GM23338 (cell line): ENCODE measurements at regions not wholly inside any gene's neighbourhood (a gene's known extent, or its start where the extent isn't known, plus 50 kb on each side); places are given as distances from the start of the nearest gene placed in this dataset.

Experiments used
- ATAC-seq: fragments of 200-7000 bp; cut with Tn5 transposase; 3 replicates; pipeline ENCODE4 v1.9.1; 2020
- DNase-seq: peaks from one replicate; pipeline ENCODE4 v3.0.0-alpha.2; 2015; ENCODE audit warnings: low spot score
- H2AFZ ChIP-seq: fragments of 200-600 bp; sonication (generic); 2 replicates; pipeline ENCODE4 v1.8.0; 2016; ENCODE audit warnings: antibody characterized with exemption, mild to moderate bottlenecking, moderate library complexity
- H3F3A ChIP-seq: fragments of 200-600 bp; sonication (generic); replicated peaks from 2 replicates; pipeline ENCODE4 v1.8.0; 2017; ENCODE audit warnings: antibody characterized with exemption, mixed run types, low read depth
- H3K27ac ChIP-seq: fragments of 200-600 bp; sonication (generic); 2 replicates; pipeline ENCODE4 v1.6.1; 2016; ENCODE audit warnings: low read depth
- H3K27me3 ChIP-seq: fragments of 200-600 bp; sonication (generic); 2 replicates; pipeline ENCODE4 v1.8.0; 2016; ENCODE audit warnings: mild to moderate bottlenecking, mixed run types, moderate library complexity; ENCODE audit not compliant: insufficient read depth
- H3K36me3 ChIP-seq: fragments of 200-600 bp; sonication (generic); 2 replicates; pipeline ENCODE4 v1.8.0; 2016; ENCODE audit warnings: mild to moderate bottlenecking; ENCODE audit not compliant: insufficient read depth
- H3K4me1 ChIP-seq: fragments of 200-600 bp; sonication (generic); 2 replicates; pipeline ENCODE4 v1.8.0; 2016; ENCODE audit warnings: mild to moderate bottlenecking, moderate library complexity; ENCODE audit not compliant: insufficient read depth
- H3K4me2 ChIP-seq: fragments of 200-600 bp; sonication (generic); 2 replicates; pipeline ENCODE4 v1.7.1; 2017; ENCODE audit warnings: mixed run types
- H3K4me3 ChIP-seq: fragments of 200-600 bp; sonication (generic); 2 replicates; pipeline ENCODE4 v1.6.1; 2016; ENCODE audit warnings: mixed run types
- H3K79me2 ChIP-seq: fragments of 200-600 bp; sonication (generic); replicated peaks from 2 replicates; pipeline ENCODE4 v1.8.0; 2017; ENCODE audit warnings: mild to moderate bottlenecking; ENCODE audit not compliant: insufficient read depth
- H3K9me2 ChIP-seq: fragments of 200-600 bp; sonication (generic); 2 replicates; pipeline ENCODE4 v1.8.0; 2017; ENCODE audit not compliant: insufficient read depth
- H4K20me1 ChIP-seq: fragments of 200-600 bp; sonication (generic); replicated peaks from 2 replicates; pipeline ENCODE4 v1.8.0; 2017; ENCODE audit warnings: mild to moderate bottlenecking; ENCODE audit not compliant: insufficient read depth
- H3K27ac Mint-ChIP-seq: 2 replicates; pipeline ENCODE4 v1.8.0; 2020; ENCODE audit warnings: inconsistent platforms, mild to moderate bottlenecking, moderate library complexity, mixed read lengths
- H3K27me3 Mint-ChIP-seq: 3 replicates; pipeline ENCODE4 v1.8.0; 2022; ENCODE audit warnings: low read depth, mild to moderate bottlenecking, moderate library complexity, mixed read lengths, inconsistent platforms; ENCODE audit not compliant: insufficient read depth, poor library complexity
- H3K36me3 Mint-ChIP-seq: 3 replicates; pipeline ENCODE4 v1.8.0; 2021; ENCODE audit warnings: low read depth, mild to moderate bottlenecking, inconsistent platforms, moderate library complexity, mixed read lengths
- H3K4me1 Mint-ChIP-seq: 3 replicates; pipeline ENCODE4 v1.8.0; 2020; ENCODE audit warnings: mild to moderate bottlenecking, inconsistent platforms, mixed read lengths
- H3K4me3 Mint-ChIP-seq: 3 replicates; pipeline ENCODE4 v1.8.0; 2021; ENCODE audit warnings: moderate library complexity, mild to moderate bottlenecking, inconsistent platforms, mixed read lengths
- H3K9me3 Mint-ChIP-seq: 3 replicates; pipeline ENCODE4 v1.8.0; 2020; ENCODE audit warnings: moderate library complexity, mild to moderate bottlenecking, inconsistent platforms, mixed read lengths
- CREB1 ChIP-seq: fragments of 250-450 bp; sonication (Bioruptor Pico); IDR thresholded peaks from 2 replicates; pipeline ENCODE4 v1.5.0; 2020; ENCODE audit warnings: low read depth, mild to moderate bottlenecking, moderate library complexity
- EZH2 ChIP-seq: fragments of 200-600 bp; sonication (generic); IDR thresholded peaks from one replicate; pipeline ENCODE4 v1.8.0; 2017; ENCODE audit warnings: antibody characterized with exemption, mild to moderate bottlenecking, low read depth; ENCODE audit not compliant: unreplicated experiment
- EZH2phosphoT487 ChIP-seq: fragments of 200-600 bp; sonication (generic); IDR thresholded peaks from one replicate; pipeline ENCODE4 v1.8.1; 2018; ENCODE audit warnings: antibody characterized with exemption; ENCODE audit not compliant: unreplicated experiment
- JUNB ChIP-seq: IDR thresholded peaks from one replicate; pipeline ENCODE4 v1.6.1; 2016; ENCODE audit warnings: antibody characterized with exemption; ENCODE audit not compliant: unreplicated experiment
- NANOG ChIP-seq: IDR thresholded peaks from 2 replicates; pipeline ENCODE4 v1.6.1; 2016; ENCODE audit warnings: antibody characterized with exemption, borderline replicate concordance
- POLR2AphosphoS5 ChIP-seq: IDR thresholded peaks from 2 replicates; pipeline ENCODE4 v1.6.1; 2016; ENCODE audit warnings: antibody characterized with exemption, low read depth
- REST ChIP-seq: IDR thresholded peaks from one replicate; pipeline ENCODE4 v1.6.1; 2018; ENCODE audit warnings: antibody characterized with exemption; ENCODE audit not compliant: unreplicated experiment
- STAT1 ChIP-seq: IDR thresholded peaks from one replicate; pipeline ENCODE4 v1.6.1; 2016; ENCODE audit warnings: antibody characterized with exemption; ENCODE audit not compliant: unreplicated experiment
- ZNF114 ChIP-seq: fragments of 250-450 bp; sonication (Bioruptor Pico); IDR thresholded peaks from 2 replicates; pipeline ENCODE4 v1.5.0; 2020; ENCODE audit warnings: mild to moderate bottlenecking, moderate library complexity
- ZNF331 ChIP-seq: fragments of 250-450 bp; sonication (Bioruptor Pico); IDR thresholded peaks from 2 replicates; pipeline ENCODE4 v1.5.0; 2020; ENCODE audit warnings: low read depth, mild to moderate bottlenecking, moderate library complexity
- TF ChIP-seq, protein P1 (sequence below), 2 experiments: fragments of 200-600 bp in 1 of 2; sonication (generic) in 1 of 2; conservative IDR thresholded peaks; 2 replicates each; pipeline versions ENCODE4 v1.5.1 to v1.6.1; 2016 to 2017; ENCODE audit warnings: antibody characterized with exemption in 2 of 2, low read depth in 2 of 2, mild to moderate bottlenecking in 2 of 2, moderate library complexity in 1 of 2
- TF ChIP-seq, protein P2 (sequence below): IDR thresholded peaks from 2 replicates; pipeline ENCODE4 v1.6.1; 2016; ENCODE audit warnings: antibody characterized with exemption

DNA sequence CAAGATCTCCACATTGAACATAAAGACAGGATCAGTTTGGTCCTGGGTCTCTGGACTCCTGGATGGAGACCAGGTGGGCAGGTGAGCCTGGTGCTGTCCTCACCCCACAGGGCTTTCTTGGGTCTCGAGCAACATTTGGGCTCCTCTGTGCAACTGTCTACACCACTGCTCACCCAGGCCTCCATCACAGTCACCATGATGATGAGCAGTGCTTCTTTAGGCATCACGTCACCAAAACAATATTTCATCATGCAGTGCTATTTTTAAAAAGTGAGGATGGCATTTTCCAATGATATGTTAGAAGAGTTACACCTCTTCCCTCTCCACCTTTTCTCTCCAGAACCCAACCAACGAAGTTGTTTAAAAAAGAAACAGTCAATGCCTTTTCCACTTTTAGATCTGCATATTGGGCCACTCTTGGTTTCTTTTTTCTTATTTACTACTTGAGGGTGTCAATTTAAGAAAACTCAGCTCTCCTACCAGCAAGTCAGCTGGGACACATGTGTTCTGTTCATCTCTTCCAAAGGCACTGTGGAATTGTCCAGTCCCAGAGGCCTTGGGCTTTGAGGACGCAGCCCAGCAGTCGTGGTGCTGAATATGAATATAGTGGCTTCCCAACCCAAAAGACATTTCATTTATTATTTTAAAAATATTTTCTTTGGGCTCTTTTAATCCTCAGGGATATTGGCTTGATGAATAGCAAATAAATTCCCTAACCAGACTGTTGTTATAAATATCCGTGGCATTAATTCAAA lies 405.7 kb downstream of the KCNRG start (continued):
- TF ChIP-seq, protein P1, sequence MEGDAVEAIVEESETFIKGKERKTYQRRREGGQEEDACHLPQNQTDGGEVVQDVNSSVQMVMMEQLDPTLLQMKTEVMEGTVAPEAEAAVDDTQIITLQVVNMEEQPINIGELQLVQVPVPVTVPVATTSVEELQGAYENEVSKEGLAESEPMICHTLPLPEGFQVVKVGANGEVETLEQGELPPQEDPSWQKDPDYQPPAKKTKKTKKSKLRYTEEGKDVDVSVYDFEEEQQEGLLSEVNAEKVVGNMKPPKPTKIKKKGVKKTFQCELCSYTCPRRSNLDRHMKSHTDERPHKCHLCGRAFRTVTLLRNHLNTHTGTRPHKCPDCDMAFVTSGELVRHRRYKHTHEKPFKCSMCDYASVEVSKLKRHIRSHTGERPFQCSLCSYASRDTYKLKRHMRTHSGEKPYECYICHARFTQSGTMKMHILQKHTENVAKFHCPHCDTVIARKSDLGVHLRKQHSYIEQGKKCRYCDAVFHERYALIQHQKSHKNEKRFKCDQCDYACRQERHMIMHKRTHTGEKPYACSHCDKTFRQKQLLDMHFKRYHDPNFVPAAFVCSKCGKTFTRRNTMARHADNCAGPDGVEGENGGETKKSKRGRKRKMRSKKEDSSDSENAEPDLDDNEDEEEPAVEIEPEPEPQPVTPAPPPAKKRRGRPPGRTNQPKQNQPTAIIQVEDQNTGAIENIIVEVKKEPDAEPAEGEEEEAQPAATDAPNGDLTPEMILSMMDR (conservative IDR thresholded peaks at IDR 0.05; ENCODE audit: low read depth in 2 of 2), result no peak
- TF ChIP-seq REST (no peak), ZNF114 (no peak), STAT1 (no peak), EZH2phosphoT487 (no peak), ZNF331 (CRISPR knock-in tag) (no peak), POLR2AphosphoS5 (no peak), JUNB (no peak), NANOG (no peak), CREB1 (CRISPR knock-in tag) (no peak)
- TF ChIP-seq, protein P2, sequence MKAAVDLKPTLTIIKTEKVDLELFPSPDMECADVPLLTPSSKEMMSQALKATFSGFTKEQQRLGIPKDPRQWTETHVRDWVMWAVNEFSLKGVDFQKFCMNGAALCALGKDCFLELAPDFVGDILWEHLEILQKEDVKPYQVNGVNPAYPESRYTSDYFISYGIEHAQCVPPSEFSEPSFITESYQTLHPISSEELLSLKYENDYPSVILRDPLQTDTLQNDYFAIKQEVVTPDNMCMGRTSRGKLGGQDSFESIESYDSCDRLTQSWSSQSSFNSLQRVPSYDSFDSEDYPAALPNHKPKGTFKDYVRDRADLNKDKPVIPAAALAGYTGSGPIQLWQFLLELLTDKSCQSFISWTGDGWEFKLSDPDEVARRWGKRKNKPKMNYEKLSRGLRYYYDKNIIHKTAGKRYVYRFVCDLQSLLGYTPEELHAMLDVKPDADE, result no peak

DNA sequence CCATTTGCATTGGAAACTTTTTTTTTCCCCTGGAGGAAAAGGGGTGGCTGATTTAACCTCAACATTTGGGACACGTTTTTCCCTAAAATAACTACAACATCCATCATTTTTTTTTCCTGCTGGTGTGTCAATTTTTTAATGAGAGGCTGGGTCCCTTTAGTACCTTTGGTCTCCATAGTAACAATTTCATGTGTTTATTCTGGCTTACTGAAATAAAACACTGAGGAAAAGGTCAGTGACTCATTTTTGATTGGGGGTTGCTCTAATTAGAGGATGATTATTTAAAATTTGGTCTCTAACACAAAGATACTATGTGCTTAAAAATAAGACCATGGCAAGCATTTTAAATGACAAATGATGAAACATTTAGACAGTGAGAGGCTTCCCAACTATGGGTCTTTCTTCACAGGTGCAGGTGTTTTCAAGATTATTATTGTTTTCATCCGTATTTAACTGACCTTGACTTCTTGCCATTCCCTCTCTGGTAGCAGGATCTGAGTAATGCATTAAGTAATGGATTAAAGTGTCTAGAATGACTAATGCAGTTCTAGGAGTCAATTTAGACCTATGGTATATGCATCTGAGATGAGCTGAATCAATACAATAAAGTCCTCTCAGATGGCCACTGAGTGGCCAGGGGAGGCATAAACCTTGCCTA lies 406.4 kb downstream of the KCNRG start:
- Histone ChIP-seq H3K27ac (no peak overlapping the region), H3K79me2 (no peaks in the 10 kb centered on the region), H4K20me1 (no peaks in the 10 kb centered on the region), H2AFZ (no peak overlapping the region), H3K4me2 (no peak overlapping the region), H3K4me1 (no peaks in the 10 kb centered on the region), H3K9me2 (no peaks in the 10 kb centered on the region), H3K4me3 (no peak overlapping the region), H3K27me3 (no peaks in the 10 kb centered on the region), H3F3A (no peaks in the 10 kb centered on the region), H3K36me3 (no peaks in the 10 kb centered on the region)
- no peak overlapping the region for H3K27ac Mint-ChIP-seq
- no peaks in the 10 kb centered on the region for H3K9me3 Mint-ChIP-seq
- ATAC-seq (no peak), DNase-seq (no peak)
- no peak overlapping the region for H3K4me3 Mint-ChIP-seq
- H3K4me1 Mint-ChIP-seq, result peaks cover 10% of the 10 kb centered on the region
- no peak for TF ChIP-seq NANOG
- no peak for TF ChIP-seq POLR2AphosphoS5
- no peak for TF ChIP-seq EZH2
- TF ChIP-seq REST, result no peak
- TF ChIP-seq CREB1 (CRISPR knock-in tag), result no peak
- TF ChIP-seq ZNF114, result no peak
- TF ChIP-seq JUNB, result no peak
- peaks cover 6% of the 10 kb centered on the region for H3K27me3 Mint-ChIP-seq
- no peaks in the 10 kb centered on the region for H3K36me3 Mint-ChIP-seq
